Liver (tissue), 3 donors: ENCODE measurements at regions not wholly inside any gene's neighbourhood (a gene's known extent, or its start where the extent isn't known, plus 50 kb on each side); places are given as distances from the start of the nearest gene placed in this dataset.

Source experiments
- EGR1 ChIP-seq, 2 donors: IDR thresholded peaks; 2 replicates each; pipeline ENCODE4 v1.6.1; 2016 to 2018; ENCODE audit warnings: antibody characterized with exemption in 2 of 2, low read depth in 2 of 2
- FOXA1 ChIP-seq: IDR thresholded peaks from 2 replicates; pipeline ENCODE4 v1.6.1; 2016; ENCODE audit warnings: antibody characterized with exemption
- HNF4G ChIP-seq: IDR thresholded peaks from 2 replicates; pipeline ENCODE4 v1.6.1; 2016; ENCODE audit warnings: antibody characterized with exemption
- JUND ChIP-seq, 2 donors: IDR thresholded peaks; 2 replicates each; pipeline ENCODE4 v1.6.1; 2016; ENCODE audit warnings: antibody characterized with exemption in 2 of 2
- RAD21 ChIP-seq, 2 donors: IDR thresholded peaks; 2 replicates each; pipeline ENCODE4 v1.6.1; 2016; ENCODE audit warnings: antibody characterized with exemption in 2 of 2, mild to moderate bottlenecking in 2 of 2
- SP1 ChIP-seq: IDR thresholded peaks from 2 replicates; pipeline ENCODE4 v1.6.1; 2018; ENCODE audit warnings: antibody characterized with exemption, mild to moderate bottlenecking
- TAF1 ChIP-seq: conservative IDR thresholded peaks from 2 replicates; pipeline ENCODE4 v1.6.1; 2016; ENCODE audit warnings: antibody characterized with exemption, mild to moderate bottlenecking
- YY1 ChIP-seq: IDR thresholded peaks from 2 replicates; pipeline ENCODE4 v1.6.1; 2016; ENCODE audit warnings: antibody characterized with exemption, mild to moderate bottlenecking
- TF ChIP-seq, protein P1 (sequence below): fragments of 150-350 bp; IDR thresholded peaks from 2 replicates; pipeline ENCODE4 v1.5.1; 2017; ENCODE audit warnings: improper control_type of control experiment, low read depth, low read length; ENCODE audit not compliant: missing input control
- TF ChIP-seq, protein P2 (sequence below): IDR thresholded peaks from 2 replicates; pipeline ENCODE4 v1.6.1; 2016; ENCODE audit warnings: antibody characterized with exemption, mild to moderate bottlenecking
- TF ChIP-seq, protein P3 (sequence below): IDR thresholded peaks from 2 replicates; pipeline ENCODE4 v1.6.1; 2016; ENCODE audit warnings: antibody characterized with exemption
- donor health status: healthy.
- donor health status: healthy.

DNA sequence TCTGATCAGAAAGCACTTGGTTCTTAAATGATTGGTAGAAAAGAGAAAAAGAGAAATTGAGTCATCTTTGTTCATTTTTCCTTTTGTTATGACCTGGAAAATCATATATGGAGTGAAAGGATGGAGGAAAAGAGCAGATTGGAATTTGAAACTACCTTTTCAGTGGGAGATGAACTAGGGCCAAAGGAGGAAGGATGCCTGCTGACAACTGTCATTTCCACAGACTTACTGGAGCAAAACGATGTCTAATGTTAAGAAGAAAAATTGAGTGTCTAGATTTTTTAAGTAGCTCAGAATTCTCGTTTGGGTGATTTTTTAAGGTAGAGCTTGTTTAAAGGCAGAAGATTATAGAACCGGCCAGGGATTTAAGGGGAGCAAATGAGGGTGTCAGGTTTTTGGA is 144.6 kb upstream of the KCNIP4 start:
- TF ChIP-seq, protein P1, sequence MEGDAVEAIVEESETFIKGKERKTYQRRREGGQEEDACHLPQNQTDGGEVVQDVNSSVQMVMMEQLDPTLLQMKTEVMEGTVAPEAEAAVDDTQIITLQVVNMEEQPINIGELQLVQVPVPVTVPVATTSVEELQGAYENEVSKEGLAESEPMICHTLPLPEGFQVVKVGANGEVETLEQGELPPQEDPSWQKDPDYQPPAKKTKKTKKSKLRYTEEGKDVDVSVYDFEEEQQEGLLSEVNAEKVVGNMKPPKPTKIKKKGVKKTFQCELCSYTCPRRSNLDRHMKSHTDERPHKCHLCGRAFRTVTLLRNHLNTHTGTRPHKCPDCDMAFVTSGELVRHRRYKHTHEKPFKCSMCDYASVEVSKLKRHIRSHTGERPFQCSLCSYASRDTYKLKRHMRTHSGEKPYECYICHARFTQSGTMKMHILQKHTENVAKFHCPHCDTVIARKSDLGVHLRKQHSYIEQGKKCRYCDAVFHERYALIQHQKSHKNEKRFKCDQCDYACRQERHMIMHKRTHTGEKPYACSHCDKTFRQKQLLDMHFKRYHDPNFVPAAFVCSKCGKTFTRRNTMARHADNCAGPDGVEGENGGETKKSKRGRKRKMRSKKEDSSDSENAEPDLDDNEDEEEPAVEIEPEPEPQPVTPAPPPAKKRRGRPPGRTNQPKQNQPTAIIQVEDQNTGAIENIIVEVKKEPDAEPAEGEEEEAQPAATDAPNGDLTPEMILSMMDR, result no peak
- TF ChIP-seq EGR1 (IDR thresholded peaks at IDR 0.05; ENCODE audit: low read depth in 2 of 2) (no peak), SP1 (no peak), JUND (IDR thresholded peaks at IDR 0.05) (no peak), YY1 (no peak), HNF4G (no peak), RAD21 (IDR thresholded peaks at IDR 0.05) (no peak), FOXA1 (no peak), TAF1 (no peak)
- TF ChIP-seq, protein P2, sequence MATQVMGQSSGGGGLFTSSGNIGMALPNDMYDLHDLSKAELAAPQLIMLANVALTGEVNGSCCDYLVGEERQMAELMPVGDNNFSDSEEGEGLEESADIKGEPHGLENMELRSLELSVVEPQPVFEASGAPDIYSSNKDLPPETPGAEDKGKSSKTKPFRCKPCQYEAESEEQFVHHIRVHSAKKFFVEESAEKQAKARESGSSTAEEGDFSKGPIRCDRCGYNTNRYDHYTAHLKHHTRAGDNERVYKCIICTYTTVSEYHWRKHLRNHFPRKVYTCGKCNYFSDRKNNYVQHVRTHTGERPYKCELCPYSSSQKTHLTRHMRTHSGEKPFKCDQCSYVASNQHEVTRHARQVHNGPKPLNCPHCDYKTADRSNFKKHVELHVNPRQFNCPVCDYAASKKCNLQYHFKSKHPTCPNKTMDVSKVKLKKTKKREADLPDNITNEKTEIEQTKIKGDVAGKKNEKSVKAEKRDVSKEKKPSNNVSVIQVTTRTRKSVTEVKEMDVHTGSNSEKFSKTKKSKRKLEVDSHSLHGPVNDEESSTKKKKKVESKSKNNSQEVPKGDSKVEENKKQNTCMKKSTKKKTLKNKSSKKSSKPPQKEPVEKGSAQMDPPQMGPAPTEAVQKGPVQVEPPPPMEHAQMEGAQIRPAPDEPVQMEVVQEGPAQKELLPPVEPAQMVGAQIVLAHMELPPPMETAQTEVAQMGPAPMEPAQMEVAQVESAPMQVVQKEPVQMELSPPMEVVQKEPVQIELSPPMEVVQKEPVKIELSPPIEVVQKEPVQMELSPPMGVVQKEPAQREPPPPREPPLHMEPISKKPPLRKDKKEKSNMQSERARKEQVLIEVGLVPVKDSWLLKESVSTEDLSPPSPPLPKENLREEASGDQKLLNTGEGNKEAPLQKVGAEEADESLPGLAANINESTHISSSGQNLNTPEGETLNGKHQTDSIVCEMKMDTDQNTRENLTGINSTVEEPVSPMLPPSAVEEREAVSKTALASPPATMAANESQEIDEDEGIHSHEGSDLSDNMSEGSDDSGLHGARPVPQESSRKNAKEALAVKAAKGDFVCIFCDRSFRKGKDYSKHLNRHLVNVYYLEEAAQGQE, result no peak
- TF ChIP-seq, protein P3, sequence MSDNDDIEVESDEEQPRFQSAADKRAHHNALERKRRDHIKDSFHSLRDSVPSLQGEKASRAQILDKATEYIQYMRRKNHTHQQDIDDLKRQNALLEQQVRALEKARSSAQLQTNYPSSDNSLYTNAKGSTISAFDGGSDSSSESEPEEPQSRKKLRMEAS, result no peak
